SK-N-SH treated with all-trans-retinoic acid at 6 μM for 48 hours (cell line): ENCODE measurements at regions not wholly inside any gene's neighbourhood (a gene's known extent, or its start where the extent isn't known, plus 50 kb on each side); places are given as distances from the start of the nearest gene placed in this dataset.

Experiments
- ATAC-seq: fragments of 200-7000 bp; cut with Tn5 transposase; 3 replicates; pipeline ENCODE4 v1.9.1; 2020; ENCODE audit warnings: mild to moderate bottlenecking, moderate library complexity
- ARNTL ChIP-seq: fragments of 450-650 bp; formaldehyde crosslinking; IDR thresholded peaks from 2 replicates; pipeline ENCODE4 v1.5.0; 2020; ENCODE audit warnings: low read depth, mild to moderate bottlenecking, moderate library complexity, borderline replicate concordance
- BACH2 ChIP-seq: fragments of 250-450 bp; sonication (Bioruptor Pico); IDR thresholded peaks from 2 replicates; pipeline ENCODE4 v1.9.0; 2021; ENCODE audit warnings: mild to moderate bottlenecking, borderline replicate concordance
- CREB5 ChIP-seq: fragments of 250-450 bp; sonication (Bioruptor Pico); IDR thresholded peaks from 2 replicates; pipeline ENCODE4 v1.5.1; 2020; ENCODE audit warnings: low read depth, mild to moderate bottlenecking, moderate library complexity
- CSDC2 ChIP-seq: fragments of 250-450 bp; sonication (Bioruptor Pico); IDR thresholded peaks from 2 replicates; pipeline ENCODE4 v1.5.0; 2020; ENCODE audit warnings: mild to moderate bottlenecking, moderate library complexity
- CSRNP3 ChIP-seq: fragments of 250-450 bp; sonication (Bioruptor Pico); IDR thresholded peaks from 2 replicates; pipeline ENCODE4 v1.5.1; 2021; ENCODE audit warnings: mild to moderate bottlenecking, moderate library complexity
- ESRRG ChIP-seq: fragments of 250-450 bp; sonication (Bioruptor Pico); IDR thresholded peaks from 2 replicates; pipeline ENCODE4 v1.6.1; 2021; ENCODE audit warnings: mild to moderate bottlenecking
- ISL1 ChIP-seq: fragments of 250-450 bp; sonication (Bioruptor Pico); IDR thresholded peaks from 2 replicates; pipeline ENCODE4 v2.1.2; 2022; ENCODE audit warnings: mild to moderate bottlenecking, moderate library complexity
- OSR1 ChIP-seq: fragments of 250-450 bp; sonication (Bioruptor Pico); IDR thresholded peaks from 2 replicates; pipeline ENCODE4 v1.8.0; 2022; ENCODE audit warnings: moderate library complexity, mild to moderate bottlenecking, inconsistent platforms
- PATZ1 ChIP-seq: fragments of 250-450 bp; sonication (Bioruptor Pico); IDR thresholded peaks from 2 replicates; pipeline ENCODE4 v1.8.0; 2020; ENCODE audit warnings: mild to moderate bottlenecking, moderate library complexity, borderline replicate concordance
- POU6F1 ChIP-seq: fragments of 250-450 bp; sonication (Bioruptor Pico); IDR thresholded peaks from 2 replicates; pipeline ENCODE4 v1.8.0; 2021; ENCODE audit warnings: low read depth, mild to moderate bottlenecking, moderate library complexity, borderline replicate concordance
- RARB ChIP-seq: fragments of 250-450 bp; sonication (Bioruptor Pico); IDR thresholded peaks from 2 replicates; pipeline ENCODE4 v1.8.0; 2021; ENCODE audit warnings: mild to moderate bottlenecking, moderate library complexity
- SNAI2 ChIP-seq: fragments of 250-450 bp; sonication (Bioruptor Pico); IDR thresholded peaks from 2 replicates; pipeline ENCODE4 v1.5.0; 2020; ENCODE audit warnings: mild to moderate bottlenecking, moderate library complexity
- TCF4 ChIP-seq: fragments of 250-450 bp; sonication (Bioruptor Pico); IDR thresholded peaks from 2 replicates; pipeline ENCODE4 v1.8.0; 2021; ENCODE audit warnings: mild to moderate bottlenecking, moderate library complexity, borderline replicate concordance
- TOX ChIP-seq: fragments of 250-450 bp; sonication (Bioruptor Pico); IDR thresholded peaks from 2 replicates; pipeline ENCODE4 v1.8.0; 2021; ENCODE audit warnings: mild to moderate bottlenecking, moderate library complexity, borderline replicate concordance
- ZC3H10 ChIP-seq: fragments of 250-450 bp; sonication (Bioruptor Pico); IDR thresholded peaks from 2 replicates; pipeline ENCODE4 v1.5.1; 2021; ENCODE audit warnings: mild to moderate bottlenecking, moderate library complexity
- ZFP3 ChIP-seq: fragments of 250-450 bp; sonication (Bioruptor Pico); IDR thresholded peaks from 2 replicates; pipeline ENCODE4 v1.5.0; 2020; ENCODE audit warnings: mild to moderate bottlenecking, moderate library complexity
- ZFP30 ChIP-seq: fragments of 450-650 bp; formaldehyde crosslinking; IDR thresholded peaks from 2 replicates; pipeline ENCODE4 v1.5.0; 2022; ENCODE audit warnings: mild to moderate bottlenecking, moderate library complexity
- ZNF565 ChIP-seq: fragments of 450-650 bp; formaldehyde crosslinking; conservative IDR thresholded peaks from 2 replicates; pipeline ENCODE4 v1.5.0; 2020; ENCODE audit warnings: low read depth, mild to moderate bottlenecking, moderate library complexity
- ZNF70 ChIP-seq: fragments of 450-650 bp; formaldehyde crosslinking; IDR thresholded peaks from 2 replicates; pipeline ENCODE4 v1.5.0; 2020; ENCODE audit warnings: mild to moderate bottlenecking, moderate library complexity
- ZNF8 ChIP-seq: fragments of 450-650 bp; formaldehyde crosslinking; IDR thresholded peaks from 2 replicates; pipeline ENCODE4 v1.5.0; 2020; ENCODE audit warnings: mild to moderate bottlenecking, moderate library complexity

- ATAC-seq = no peak
- no peak for TF ChIP-seq ZNF70 (CRISPR knock-in tag)
- no peak for TF ChIP-seq ISL1 (CRISPR knock-in tag)
- no peak for TF ChIP-seq CSRNP3 (CRISPR knock-in tag)
- TF ChIP-seq ZFP3 (CRISPR knock-in tag) = no peak
- no peak for TF ChIP-seq ZNF8
- no peak for TF ChIP-seq CREB5 (CRISPR knock-in tag)
- no peak for TF ChIP-seq SNAI2
- TF ChIP-seq PATZ1 (CRISPR knock-in tag) = no peak
- no peak for TF ChIP-seq OSR1 (CRISPR knock-in tag)
- no peak for TF ChIP-seq CSDC2 (CRISPR knock-in tag)
- TF ChIP-seq TOX (CRISPR knock-in tag) = no peak
These were observed 814.8 kb downstream of the KCNJ3 start for GRCh38 chr2:155513248-155513647.

GRCh38 chr2:155502766-155503165, 804.3 kb downstream of the KCNJ3 start:
- no peak for ATAC-seq
- no peak for TF ChIP-seq ZNF565
- no peak for TF ChIP-seq CSRNP3 (CRISPR knock-in tag)
- no peak for TF ChIP-seq ZFP3 (CRISPR knock-in tag)
- no peak for TF ChIP-seq ESRRG (CRISPR knock-in tag)
- no peak for TF ChIP-seq TOX (CRISPR knock-in tag)
- TF ChIP-seq TCF4 (CRISPR knock-in tag) = no peak
- TF ChIP-seq BACH2 (CRISPR knock-in tag) = no peak
- no peak for TF ChIP-seq ARNTL (CRISPR knock-in tag)

- no peak for ATAC-seq
- TF ChIP-seq ZFP30 (CRISPR knock-in tag) = no peak
- no peak for TF ChIP-seq TCF4 (CRISPR knock-in tag)
- no peak for TF ChIP-seq BACH2 (CRISPR knock-in tag)
- TF ChIP-seq POU6F1 (CRISPR knock-in tag) = no peak
These were observed 799.6 kb downstream of the KCNJ3 start for GRCh38 chr2:155498106-155498505.

- TF ChIP-seq ZNF8 (no peak), ISL1 (CRISPR knock-in tag) (no peak), RARB (no peak), TCF4 (CRISPR knock-in tag) (no peak), ZC3H10 (CRISPR knock-in tag) (no peak), ZFP30 (CRISPR knock-in tag) (no peak), CREB5 (CRISPR knock-in tag) (no peak), CSDC2 (CRISPR knock-in tag) (no peak), ZFP3 (CRISPR knock-in tag) (no peak)
- TF ChIP-seq, all 23 proteins: peak for 0
- ATAC-seq = no peak
These were observed 796.2 kb downstream of the KCNJ3 start for GRCh38 chr2:155494744-155495143.
